HT-29 (cell line): ENCODE measurements at regions not wholly inside any gene's neighbourhood (a gene's known extent, or its start where the extent isn't known, plus 50 kb on each side); places are given as distances from the start of the nearest gene placed in this dataset.
"Not testable (repeated sequence)": the region's sequence is repeated elsewhere in the genome, so short reads cannot be mapped to it uniquely, and the experiment has no call there.

Source experiments
- DNase-seq: peaks from one replicate; pipeline ENCODE4 v3.0.0-alpha.2; 2015; ENCODE audit warnings: low spot score

DNA sequence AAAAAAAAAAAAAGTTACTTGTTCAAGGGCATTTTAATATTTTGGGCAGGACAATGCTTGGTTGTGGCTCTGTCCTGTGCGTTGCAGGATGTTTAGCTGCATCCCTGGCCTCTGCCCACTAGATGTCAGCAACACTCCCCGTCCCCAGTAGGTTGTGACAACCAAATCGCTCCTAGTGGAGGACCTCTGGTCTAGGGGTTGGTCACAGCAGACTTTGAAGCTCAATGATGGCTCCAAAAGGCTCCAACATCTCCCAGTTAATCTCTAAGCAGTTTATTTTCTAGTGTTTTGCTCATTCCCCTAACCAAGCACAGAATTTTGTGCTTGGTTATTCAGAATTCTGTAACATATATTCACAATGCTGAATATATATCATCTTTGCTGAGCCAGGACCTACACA lies 67.0 kb downstream of the CHRNA1 start:
- DNase-seq: peak; percentile 68

DNA sequence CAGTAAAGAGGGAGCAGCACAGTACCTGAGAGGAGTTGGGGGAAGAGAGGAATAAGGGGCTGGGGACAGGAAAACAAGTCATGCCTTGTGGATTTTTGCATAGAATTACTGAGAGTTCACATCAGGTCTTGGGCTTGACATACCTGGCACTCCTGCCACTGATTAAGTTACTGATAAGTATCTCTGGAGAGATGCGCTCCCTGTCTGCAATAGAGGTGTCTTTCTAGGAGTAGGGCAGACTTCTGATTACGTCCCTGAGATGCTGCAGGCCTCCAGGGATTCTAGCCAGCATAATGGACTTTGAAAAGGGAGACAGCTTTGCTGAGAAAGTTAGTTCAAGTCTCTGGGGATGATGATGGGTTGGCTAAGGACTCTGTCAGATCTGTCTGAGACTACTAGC lies 69.4 kb downstream of the CHRNA1 start:
- no peak for DNase-seq

DNA sequence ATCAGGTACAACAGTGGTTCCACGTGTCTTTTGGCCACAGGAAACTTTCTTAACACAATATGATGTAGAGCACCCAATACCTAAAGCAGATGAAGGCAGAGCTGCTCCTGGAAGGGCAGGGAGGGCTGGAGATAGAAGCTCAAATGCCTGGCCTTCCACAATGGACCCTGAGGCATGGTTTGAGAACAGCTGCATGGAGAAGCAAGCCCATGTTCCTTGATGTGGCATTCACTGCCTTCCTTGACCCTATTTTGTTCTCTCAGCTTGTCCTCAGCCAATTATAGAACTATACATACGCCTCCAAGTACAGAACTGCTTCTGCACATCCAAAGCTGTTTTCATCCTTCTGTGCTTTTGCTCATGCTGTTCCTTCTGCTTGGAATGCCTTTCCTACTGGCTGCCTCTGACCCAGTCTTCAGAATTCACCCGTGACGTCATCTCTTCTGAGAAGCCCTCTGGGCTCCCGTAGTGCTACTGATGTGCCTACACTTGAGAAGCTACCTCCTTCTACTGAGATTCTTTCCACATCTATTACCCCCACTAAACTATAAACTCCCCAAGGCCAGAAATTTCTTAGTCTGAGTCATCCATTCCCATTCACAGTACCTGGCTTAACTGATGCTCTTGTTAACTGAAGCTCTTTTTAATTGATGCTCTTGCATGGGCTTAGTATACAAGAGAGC lies 69.9 kb downstream of the CHRNA1 start:
- no peak for DNase-seq

- DNase-seq: no peak
These were observed 70.9 kb downstream of the CHRNA1 start for GRCh38 chr2:174693344-174693743.

DNA sequence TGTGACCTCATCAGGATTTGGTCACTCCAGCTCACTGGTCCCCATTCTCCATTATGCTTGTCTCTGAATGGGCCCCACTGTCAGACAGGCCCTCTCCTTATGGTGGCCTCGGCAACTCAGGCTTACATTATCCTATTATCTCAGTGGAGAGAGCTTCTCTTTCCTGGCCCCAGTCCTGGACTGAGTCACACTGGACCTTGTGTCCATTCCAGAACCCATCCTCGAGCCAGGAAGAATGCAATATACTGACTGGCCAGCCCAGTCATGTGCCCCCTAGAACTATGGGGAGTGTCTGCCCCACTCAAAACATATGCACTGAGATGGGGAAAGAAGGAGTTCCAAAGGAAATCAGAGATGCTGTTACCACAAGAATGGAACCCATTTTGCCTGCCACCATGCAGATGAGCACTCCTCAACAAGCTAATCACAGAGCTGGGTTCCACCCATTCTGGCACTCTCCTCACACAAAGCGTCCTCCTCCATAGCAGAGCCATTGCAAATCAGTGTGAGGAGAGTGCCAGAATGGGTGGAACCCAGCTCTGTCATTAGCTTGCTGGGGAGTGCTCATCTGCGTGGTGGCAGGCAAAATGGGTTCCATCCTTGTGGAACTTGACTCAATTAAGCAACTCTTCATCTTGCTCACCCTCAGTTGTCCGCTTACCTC lies 71.9 kb downstream of the CHRNA1 start:
- DNase-seq: no peak

- DNase-seq: no peak
These were observed 73.0 kb downstream of the CHRNA1 start for GRCh38 chr2:174691201-174691779.

- no peak for DNase-seq
These were observed 74.2 kb downstream of the CHRNA1 start for GRCh38 chr2:174690026-174690425.

DNA sequence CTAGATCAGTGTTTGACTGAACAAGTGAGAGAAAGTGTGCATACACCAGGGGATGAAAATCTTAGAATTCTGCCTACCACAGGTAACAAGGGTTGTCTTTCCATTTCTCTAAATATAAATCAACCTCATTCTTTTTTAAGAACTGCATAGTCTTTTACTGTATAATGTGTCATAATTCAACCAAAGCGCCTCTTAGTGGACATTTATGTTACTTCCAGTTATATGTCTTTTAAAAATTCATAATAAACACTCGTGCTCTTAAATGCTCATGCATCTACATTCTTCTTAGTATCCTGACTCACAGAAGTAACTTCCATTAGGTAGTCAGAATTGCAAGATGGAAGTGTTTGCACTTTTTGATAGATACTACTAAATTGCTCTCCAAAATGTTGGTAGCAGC lies 76.2 kb downstream of the CHRNA1 start:
- DNase-seq: peak; percentile 17

DNA sequence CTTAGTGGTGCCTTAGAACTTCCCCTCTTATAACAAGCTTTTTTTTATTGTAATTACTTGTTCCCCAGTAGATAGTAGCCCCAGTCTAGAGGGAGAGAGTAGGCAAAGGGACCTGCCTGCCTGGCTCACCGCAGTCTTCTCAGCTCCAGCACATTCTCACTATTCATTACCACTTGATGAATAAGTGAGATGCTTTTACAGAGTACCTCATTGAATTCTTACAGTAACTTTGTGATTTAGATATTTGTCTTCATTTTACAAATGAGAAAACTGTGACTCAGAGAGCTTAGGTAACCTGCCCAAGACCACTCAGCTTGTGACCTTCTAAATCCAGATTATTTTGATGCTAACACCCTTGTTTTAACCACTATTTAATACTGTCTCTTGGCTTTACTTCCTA lies 77.8 kb downstream of the CHRNA1 start:
- DNase-seq: no peak

GRCh38 chr2:174683392-174683759 lies 80.9 kb downstream of the CHRNA1 start:
- DNase-seq: no peak

DNA sequence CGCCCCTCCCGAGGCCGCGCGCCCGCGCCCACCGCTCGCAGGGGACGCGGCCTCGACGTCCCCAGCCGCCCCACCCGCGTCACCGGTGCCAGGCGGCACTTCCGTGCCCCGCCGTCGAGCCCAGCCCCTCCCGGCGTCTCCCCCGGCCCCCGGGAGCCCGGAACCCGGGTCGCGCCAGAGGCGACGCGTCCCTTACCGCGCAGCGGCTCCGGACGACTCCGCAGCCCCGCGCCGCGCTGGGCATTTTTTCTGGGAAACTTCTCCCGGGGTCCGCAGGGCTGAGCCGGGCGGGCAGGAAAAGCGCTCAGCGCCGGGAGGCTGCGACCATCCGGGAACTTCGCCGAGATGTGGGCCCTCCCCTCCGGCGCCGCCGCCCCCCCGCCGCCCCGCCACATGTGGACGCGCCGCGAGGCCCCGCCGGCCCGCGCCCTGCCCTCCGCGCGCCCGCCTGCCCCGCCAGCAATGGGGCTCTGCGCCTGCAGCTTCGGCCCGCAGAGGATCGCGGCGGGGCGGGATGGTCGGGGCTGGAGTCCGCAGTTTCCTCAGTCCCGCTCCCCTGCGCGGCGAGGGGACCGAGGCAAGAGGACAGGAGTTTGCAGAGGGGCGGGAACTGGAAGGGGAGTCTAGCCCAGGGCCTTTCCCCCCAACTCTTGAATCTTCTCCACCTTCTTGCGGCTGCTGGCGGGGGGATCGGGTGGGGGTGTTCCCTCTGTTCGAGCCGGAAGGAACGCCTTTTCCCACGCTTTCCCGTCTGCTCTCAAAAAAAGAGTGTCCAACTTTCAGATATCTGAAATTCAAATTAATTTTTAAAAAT lies 81.5 kb downstream of the CHRNA1 start:
- no peak for DNase-seq

DNA sequence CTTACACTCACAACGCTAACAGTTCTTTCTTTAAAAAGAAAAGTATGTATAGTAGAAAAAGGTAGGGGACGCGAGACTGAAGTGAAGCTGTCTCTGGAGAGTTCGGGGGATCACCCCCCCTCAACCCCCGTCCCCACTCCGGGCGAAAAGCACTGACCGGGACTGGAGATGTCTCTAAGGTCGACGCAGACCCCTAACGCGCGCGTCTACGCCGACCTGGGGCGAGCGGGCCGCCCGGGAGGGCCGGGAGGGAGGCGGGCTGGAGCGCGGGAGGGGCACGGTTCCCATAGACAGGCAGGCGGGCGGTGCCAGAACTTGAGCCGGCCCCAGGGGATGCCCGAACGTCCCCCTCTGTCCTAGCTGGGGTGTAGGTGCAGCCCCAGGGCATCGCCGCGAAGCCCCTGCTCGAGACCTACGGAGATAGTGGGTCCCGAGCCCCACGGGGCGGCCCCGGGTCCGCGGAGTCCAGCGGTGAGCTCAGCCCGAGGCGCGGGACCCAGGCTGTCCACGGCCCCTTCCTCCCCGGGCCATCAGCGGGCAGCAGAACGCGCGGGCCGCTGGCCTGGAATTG lies 82.2 kb downstream of the CHRNA1 start:
- no peak for DNase-seq

- no peak for DNase-seq
These were observed 82.9 kb downstream of the CHRNA1 start for GRCh38 chr2:174681099-174682006.

- DNase-seq: no peak
These were observed 82.6 kb upstream of the WIPF1 start for GRCh38 chr2:174680221-174680620.

DNA sequence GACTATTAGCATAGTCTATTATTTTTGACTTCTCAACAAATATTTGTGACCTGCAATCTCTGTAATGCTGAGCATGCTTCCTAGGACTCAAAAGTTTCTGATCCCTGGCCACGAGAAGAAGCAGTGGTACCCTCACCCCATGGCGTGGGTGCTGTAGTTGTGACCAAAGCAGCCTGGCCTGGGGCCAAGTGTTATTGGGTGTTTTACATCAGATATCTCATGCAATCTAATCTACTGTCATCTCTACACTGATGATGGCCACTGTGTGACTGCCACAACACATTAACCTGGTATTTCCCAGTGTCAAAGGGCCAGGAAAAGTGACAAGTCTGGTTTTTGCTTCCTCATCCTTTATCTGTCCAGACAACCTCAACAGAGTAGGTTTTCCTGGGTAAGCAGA lies 80.8 kb upstream of the WIPF1 start:
- DNase-seq: no peak

- DNase-seq: no peak
These were observed 78.0 kb upstream of the WIPF1 start for GRCh38 chr2:174675615-174676014.

DNA sequence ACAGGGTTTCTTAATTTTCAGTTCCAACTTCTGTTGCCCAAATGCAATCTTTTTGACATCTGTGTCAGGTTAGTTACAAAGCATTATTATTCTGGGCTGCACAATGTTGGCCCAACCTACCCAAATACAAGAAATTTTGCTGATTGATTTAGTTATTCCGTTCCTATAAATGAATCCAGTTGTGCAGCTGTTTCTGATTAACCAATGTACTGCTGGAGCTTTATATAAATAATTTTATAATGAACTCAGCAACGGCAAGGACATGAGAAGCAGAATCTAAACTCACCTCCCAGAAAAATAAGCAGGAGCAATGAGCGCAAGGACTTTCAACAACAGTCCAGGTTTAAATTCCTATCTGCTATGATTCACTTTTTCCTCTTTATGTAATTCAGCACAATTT lies 76.3 kb upstream of the WIPF1 start:
- DNase-seq: no peak

- DNase-seq: no peak
These were observed 75.8 kb upstream of the WIPF1 start for GRCh38 chr2:174673440-174673839.

DNA sequence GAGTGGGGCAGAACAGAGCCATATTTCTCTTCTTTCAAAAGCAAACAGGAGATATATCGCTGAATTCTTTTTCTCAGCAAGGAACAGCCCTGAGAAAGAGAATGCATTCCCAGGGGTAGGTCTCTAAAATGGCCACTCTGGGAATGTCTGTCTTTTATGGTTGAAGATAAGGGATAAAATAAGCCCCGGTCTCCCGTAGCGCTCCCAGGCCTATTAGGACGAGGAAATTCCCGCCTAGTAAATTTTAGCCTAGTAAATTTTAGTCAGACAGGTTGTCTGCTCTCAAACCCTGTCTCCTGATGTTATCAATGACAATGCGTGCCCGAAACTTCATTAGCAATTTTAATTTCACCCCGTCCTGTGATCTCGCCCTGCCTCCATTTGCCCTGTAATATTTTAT lies 73.9 kb upstream of the WIPF1 start:
- not testable (repeated sequence) for DNase-seq

DNA sequence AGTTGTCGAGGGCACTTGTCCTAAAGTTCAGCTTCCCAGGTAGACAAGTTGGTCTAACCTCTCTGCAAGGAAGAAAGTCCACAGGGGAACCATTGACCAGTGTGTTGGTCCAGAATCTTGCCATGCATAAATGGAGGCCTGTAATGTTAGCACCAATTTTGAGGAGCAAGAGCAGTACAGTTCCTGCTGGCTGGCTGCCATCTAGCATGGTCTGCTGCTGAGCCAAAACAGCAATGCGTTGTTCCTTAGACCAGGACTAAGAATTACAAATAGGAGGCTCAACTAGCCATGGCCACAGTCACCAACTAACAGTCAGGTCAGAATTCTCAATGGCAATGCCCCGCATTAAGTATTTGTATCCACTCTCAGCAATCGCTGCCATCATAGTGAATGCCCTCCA lies 72.8 kb upstream of the WIPF1 start:
- no peak for DNase-seq

DNA sequence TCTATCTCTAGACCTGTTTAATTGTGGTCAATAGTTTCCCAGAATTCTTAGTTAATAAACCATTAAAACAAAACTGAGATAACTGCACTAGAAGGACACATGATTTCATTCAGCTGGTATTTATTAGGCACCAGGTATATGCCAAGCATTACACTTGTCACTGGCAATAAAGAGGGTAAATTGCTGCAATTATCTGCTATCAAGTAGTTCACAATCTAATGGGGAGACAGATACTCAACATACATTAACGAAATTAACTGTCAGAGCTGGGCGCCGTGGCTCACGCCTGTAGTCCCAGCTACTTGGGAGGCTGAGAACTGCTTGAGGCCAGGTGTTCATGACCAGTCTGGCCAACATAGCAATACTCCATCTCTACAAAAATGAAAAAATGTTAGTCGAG lies 71.7 kb upstream of the WIPF1 start:
- DNase-seq: no peak
